OCI-LY7 (cell line): ENCODE measurements at regions not wholly inside any gene's neighbourhood (a gene's known extent, or its start where the extent isn't known, plus 50 kb on each side); places are given as distances from the start of the nearest gene placed in this dataset.

Experiments
- CTCF ChIP-seq: fragments of 200-600 bp; sonication (generic); conservative IDR thresholded peaks from 2 replicates; pipeline ENCODE4 v1.5.1; 2014; ENCODE audit warnings: mild to moderate bottlenecking, antibody characterized with exemption, low read length, moderate library complexity, mixed read lengths
- EZH2phosphoT487 ChIP-seq: fragments of 200-600 bp; sonication (generic); IDR thresholded peaks from 2 replicates; pipeline ENCODE4 v1.6.1; 2018; ENCODE audit warnings: low read depth, borderline replicate concordance, mild to moderate bottlenecking, mixed run types, antibody characterized with exemption, low read length, moderate library complexity, mixed read lengths

- TF ChIP-seq CTCF: no peak
- no peak for TF ChIP-seq EZH2phosphoT487
Measured at GRCh38 chr10:128361487-128361886, 235.3 kb upstream of the MKI67 start.
